ENCODE measurements at regions not wholly inside any gene's neighbourhood (a gene's known extent, or its start where the extent isn't known, plus 50 kb on each side); places are given as distances from the start of the nearest gene placed in this dataset.

GRCh38 chr3:193984876-193985275 lies 151.1 kb upstream of the HES1 start:
- intact Hi-C loops (cut with micrococcal nuclease; ENCODE audit: unreplicated experiment) = no loop called here
- CTCF ChIA-PET = no interaction called here
- no peaks in the 10 kb centered on the region for H3K27me3 Mint-ChIP-seq (ENCODE audit: unreplicated experiment)
- TF ChIP-seq, protein P1, sequence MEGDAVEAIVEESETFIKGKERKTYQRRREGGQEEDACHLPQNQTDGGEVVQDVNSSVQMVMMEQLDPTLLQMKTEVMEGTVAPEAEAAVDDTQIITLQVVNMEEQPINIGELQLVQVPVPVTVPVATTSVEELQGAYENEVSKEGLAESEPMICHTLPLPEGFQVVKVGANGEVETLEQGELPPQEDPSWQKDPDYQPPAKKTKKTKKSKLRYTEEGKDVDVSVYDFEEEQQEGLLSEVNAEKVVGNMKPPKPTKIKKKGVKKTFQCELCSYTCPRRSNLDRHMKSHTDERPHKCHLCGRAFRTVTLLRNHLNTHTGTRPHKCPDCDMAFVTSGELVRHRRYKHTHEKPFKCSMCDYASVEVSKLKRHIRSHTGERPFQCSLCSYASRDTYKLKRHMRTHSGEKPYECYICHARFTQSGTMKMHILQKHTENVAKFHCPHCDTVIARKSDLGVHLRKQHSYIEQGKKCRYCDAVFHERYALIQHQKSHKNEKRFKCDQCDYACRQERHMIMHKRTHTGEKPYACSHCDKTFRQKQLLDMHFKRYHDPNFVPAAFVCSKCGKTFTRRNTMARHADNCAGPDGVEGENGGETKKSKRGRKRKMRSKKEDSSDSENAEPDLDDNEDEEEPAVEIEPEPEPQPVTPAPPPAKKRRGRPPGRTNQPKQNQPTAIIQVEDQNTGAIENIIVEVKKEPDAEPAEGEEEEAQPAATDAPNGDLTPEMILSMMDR (IDR thresholded peaks at IDR 0.05; ENCODE audit: unreplicated experiment) = no peak
- BruUV-seq (replicated peaks) = no TSS peak
- no peak overlapping the region for H3K27ac Mint-ChIP-seq (ENCODE audit: unreplicated experiment)
- no peaks in the 10 kb centered on the region for H3K36me3 Mint-ChIP-seq (ENCODE audit: insufficient read depth, unreplicated experiment)
- H3K4me1 Mint-ChIP-seq (ENCODE audit: low read depth, unreplicated experiment) = peaks cover 22% of the 10 kb centered on the region
- DNase-seq = no peak
- no peak overlapping the region for H3K4me3 Mint-ChIP-seq (ENCODE audit: low read depth, unreplicated experiment)
- H3K9me3 Mint-ChIP-seq (ENCODE audit: low read depth, unreplicated experiment) = no peaks in the 10 kb centered on the region

GRCh38 chr3:193987186-193987585 lies 148.8 kb upstream of the HES1 start:
- CTCF ChIA-PET = no interaction called here
- no peak for DNase-seq
- no peaks in the 10 kb centered on the region for H3K9me3 Mint-ChIP-seq (ENCODE audit: low read depth, unreplicated experiment)
- H3K36me3 Mint-ChIP-seq (ENCODE audit: insufficient read depth, unreplicated experiment) = no peaks in the 10 kb centered on the region
- TF ChIP-seq, protein P1 (IDR thresholded peaks at IDR 0.05; ENCODE audit: unreplicated experiment) = no peak
- peaks cover 17% of the 10 kb centered on the region for H3K4me1 Mint-ChIP-seq (ENCODE audit: low read depth, unreplicated experiment)
- H3K27me3 Mint-ChIP-seq (ENCODE audit: unreplicated experiment) = no peaks in the 10 kb centered on the region
- H3K27ac Mint-ChIP-seq (ENCODE audit: unreplicated experiment) = no peak overlapping the region
- intact Hi-C loops (cut with micrococcal nuclease; ENCODE audit: unreplicated experiment) = no loop called here
- no TSS peak for BruUV-seq (replicated peaks)
- H3K4me3 Mint-ChIP-seq (ENCODE audit: low read depth, unreplicated experiment) = no peak overlapping the region

- H3K4me1 Mint-ChIP-seq (ENCODE audit: low read depth, unreplicated experiment) = peaks cover 6% of the 10 kb centered on the region
These were observed 146.8 kb upstream of the HES1 start for GRCh38 chr3:193989186-193989585.

GRCh38 chr3:193991666-193992424 lies 144.1 kb upstream of the HES1 start:
- Mint-ChIP-seq H3K9me3 (ENCODE audit: low read depth, unreplicated experiment) (no peaks in the 10 kb centered on the region), H3K4me1 (ENCODE audit: low read depth, unreplicated experiment) (no peaks in the 10 kb centered on the region), H3K27me3 (ENCODE audit: unreplicated experiment) (no peaks in the 10 kb centered on the region), H3K27ac (ENCODE audit: unreplicated experiment) (no peak overlapping the region), H3K36me3 (ENCODE audit: insufficient read depth, unreplicated experiment) (no peaks in the 10 kb centered on the region), H3K4me3 (ENCODE audit: low read depth, unreplicated experiment) (no peak overlapping the region)
- TF ChIP-seq, protein P1 (IDR thresholded peaks at IDR 0.05; ENCODE audit: unreplicated experiment) = no peak
- DNase-seq = no peak
- intact Hi-C loops (cut with micrococcal nuclease; ENCODE audit: unreplicated experiment) = no loop called here
- CTCF ChIA-PET = interaction anchor here (0.6 kb wide), 1 partner anchor 214 kb away, joined by 5 read pairs; no protein-coding TSS in a partner anchor
- no TSS peak for BruUV-seq (replicated peaks)

More at GRCh38 chr3:193989186-193989585, 146.8 kb upstream of the HES1 start:
- no peak overlapping the region for H3K4me3 Mint-ChIP-seq (ENCODE audit: low read depth, unreplicated experiment)
- no peaks in the 10 kb centered on the region for H3K27me3 Mint-ChIP-seq (ENCODE audit: unreplicated experiment)
- intact Hi-C loops (cut with micrococcal nuclease; ENCODE audit: unreplicated experiment) = no loop called here
- no peak for DNase-seq
- H3K9me3 Mint-ChIP-seq (ENCODE audit: low read depth, unreplicated experiment) = no peaks in the 10 kb centered on the region
- CTCF ChIA-PET = no interaction called here
- no TSS peak for BruUV-seq (replicated peaks)
- no peak overlapping the region for H3K27ac Mint-ChIP-seq (ENCODE audit: unreplicated experiment)
- H3K36me3 Mint-ChIP-seq (ENCODE audit: insufficient read depth, unreplicated experiment) = no peaks in the 10 kb centered on the region
- TF ChIP-seq, protein P1 (IDR thresholded peaks at IDR 0.05; ENCODE audit: unreplicated experiment) = no peak

All from Calu3 (cell line).